ENCODE measurements at regions not wholly inside any gene's neighbourhood (a gene's known extent, or its start where the extent isn't known, plus 50 kb on each side); places are given as distances from the start of the nearest gene placed in this dataset.
"Not testable (repeated sequence)": the region's sequence is repeated elsewhere in the genome, so short reads cannot be mapped to it uniquely, and the experiment has no call there.

- DNase-seq = no peak
Measured at GRCh38 chr10:53521046-53521445, 748.5 kb upstream of the MBL2 start.

GRCh38 chr10:53508197-53508596 is 735.6 kb upstream of the MBL2 start:
- no peak for DNase-seq

GRCh38 chr10:53504492-53504891 is 731.9 kb upstream of the MBL2 start:
- not testable (repeated sequence) for DNase-seq

GRCh38 chr10:53491774-53492173 is 719.2 kb upstream of the MBL2 start:
- DNase-seq = no peak

- DNase-seq = no peak
Measured at GRCh38 chr10:53490553-53490952, 718.0 kb upstream of the MBL2 start.

GRCh38 chr10:53489335-53490182 is 717.0 kb upstream of the MBL2 start:
- DNase-seq = no peak

GRCh38 chr10:53487019-53487983 is 714.7 kb upstream of the MBL2 start:
- no peak for DNase-seq

- not testable (repeated sequence) for DNase-seq
Measured at GRCh38 chr10:53485422-53485821, 712.8 kb upstream of the MBL2 start.

- no peak for DNase-seq
Measured at GRCh38 chr10:53479365-53479764, 706.8 kb upstream of the MBL2 start.

- DNase-seq = no peak
Measured at GRCh38 chr10:53477313-53477675, 704.7 kb upstream of the MBL2 start.

GRCh38 chr10:53476650-53477312 is 704.2 kb upstream of the MBL2 start:
- no peak for DNase-seq

- DNase-seq = no peak
Measured at GRCh38 chr10:53469383-53469782, 696.8 kb upstream of the MBL2 start.

GRCh38 chr10:53463539-53463938 is 691.0 kb upstream of the MBL2 start:
- DNase-seq = no peak

- no peak for DNase-seq
Measured at GRCh38 chr10:53458007-53458406, 685.4 kb upstream of the MBL2 start.

GRCh38 chr10:53453196-53453595 is 680.6 kb upstream of the MBL2 start:
- no peak for DNase-seq

- no peak for DNase-seq
Measured at GRCh38 chr10:53447576-53447975, 675.0 kb upstream of the MBL2 start.

GRCh38 chr10:53441843-53442242 is 669.3 kb upstream of the MBL2 start:
- DNase-seq = no peak

- DNase-seq = no peak
Measured at GRCh38 chr10:53440601-53441000, 668.0 kb upstream of the MBL2 start.

GRCh38 chr10:53439075-53439474 is 666.5 kb upstream of the MBL2 start:
- DNase-seq = not testable (repeated sequence)

GRCh38 chr10:53434413-53434812 is 661.8 kb upstream of the MBL2 start:
- DNase-seq = no peak

- no peak for DNase-seq
Measured at GRCh38 chr10:53432035-53432434, 659.5 kb upstream of the MBL2 start.

GRCh38 chr10:53430974-53431373 is 658.4 kb upstream of the MBL2 start:
- DNase-seq = no peak

All from T-helper 2 cell (primary cell).